ENCODE measurements at regions not wholly inside any gene's neighbourhood (a gene's known extent, or its start where the extent isn't known, plus 50 kb on each side); places are given as distances from the start of the nearest gene placed in this dataset.
A peak's percentile ranks its signal among the peaks of the same experiment; 100 is the strongest.

DNA sequence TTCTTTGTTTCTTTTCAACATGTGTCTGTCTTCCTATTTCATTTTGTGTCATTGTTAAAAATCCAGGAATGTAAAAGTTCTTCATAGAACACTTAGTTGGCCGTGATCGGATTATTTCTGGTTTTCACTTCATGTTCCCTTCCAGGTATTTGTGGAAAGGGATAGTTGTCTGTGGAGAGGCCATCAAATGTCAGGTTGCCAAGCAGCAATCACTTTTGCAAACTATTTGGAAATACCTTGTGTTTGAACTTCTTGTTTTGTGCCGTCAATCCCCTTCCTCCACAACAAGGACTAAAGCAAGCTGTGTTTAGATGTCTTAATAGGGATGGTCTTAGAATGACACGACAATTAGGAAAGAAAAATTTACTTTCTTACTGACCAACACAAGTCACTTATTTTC is 116.9 kb upstream of the MPDZ start:
- Histone ChIP-seq H3K4me3 (no peak overlapping the region), H3K9me3 (ENCODE audit: control insufficient read depth in 4 of 4, insufficient read depth in 3 of 4, low read length in 3 of 4) (no peaks in the 10 kb centered on the region), H3K4me1 (ENCODE audit: control insufficient read depth in 5 of 5, insufficient read depth in 5 of 5, low read length in 5 of 5) (no peaks in the 10 kb centered on the region), H3K36me3 (ENCODE audit: control insufficient read depth in 4 of 4, insufficient read depth in 4 of 4, low read length in 4 of 4) (no peaks in the 10 kb centered on the region), H3K27me3 (ENCODE audit: control insufficient read depth in 3 of 3, insufficient read depth in 3 of 3, low read length in 2 of 3) (no peaks in the 10 kb centered on the region), H3K9ac (ENCODE audit: insufficient read depth in 1 of 2, low read length in 2 of 2) (no peak overlapping the region), H3K27ac (ENCODE audit: low read depth in 1 of 2, low read length in 1 of 2) (no peak overlapping the region)
- 81 to 82% methylated on average over 4 of the region's 4 CpGs for WGBS, 2 donors
- ATAC-seq (ENCODE audit: insufficient read depth, low FRiP score), result no peak
- DNase-seq, result no peak
- TF ChIP-seq, protein P1, sequence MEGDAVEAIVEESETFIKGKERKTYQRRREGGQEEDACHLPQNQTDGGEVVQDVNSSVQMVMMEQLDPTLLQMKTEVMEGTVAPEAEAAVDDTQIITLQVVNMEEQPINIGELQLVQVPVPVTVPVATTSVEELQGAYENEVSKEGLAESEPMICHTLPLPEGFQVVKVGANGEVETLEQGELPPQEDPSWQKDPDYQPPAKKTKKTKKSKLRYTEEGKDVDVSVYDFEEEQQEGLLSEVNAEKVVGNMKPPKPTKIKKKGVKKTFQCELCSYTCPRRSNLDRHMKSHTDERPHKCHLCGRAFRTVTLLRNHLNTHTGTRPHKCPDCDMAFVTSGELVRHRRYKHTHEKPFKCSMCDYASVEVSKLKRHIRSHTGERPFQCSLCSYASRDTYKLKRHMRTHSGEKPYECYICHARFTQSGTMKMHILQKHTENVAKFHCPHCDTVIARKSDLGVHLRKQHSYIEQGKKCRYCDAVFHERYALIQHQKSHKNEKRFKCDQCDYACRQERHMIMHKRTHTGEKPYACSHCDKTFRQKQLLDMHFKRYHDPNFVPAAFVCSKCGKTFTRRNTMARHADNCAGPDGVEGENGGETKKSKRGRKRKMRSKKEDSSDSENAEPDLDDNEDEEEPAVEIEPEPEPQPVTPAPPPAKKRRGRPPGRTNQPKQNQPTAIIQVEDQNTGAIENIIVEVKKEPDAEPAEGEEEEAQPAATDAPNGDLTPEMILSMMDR (IDR thresholded peaks at IDR 0.05; ENCODE audit: control extremely low read depth, extremely low read depth), result no peak

DNA sequence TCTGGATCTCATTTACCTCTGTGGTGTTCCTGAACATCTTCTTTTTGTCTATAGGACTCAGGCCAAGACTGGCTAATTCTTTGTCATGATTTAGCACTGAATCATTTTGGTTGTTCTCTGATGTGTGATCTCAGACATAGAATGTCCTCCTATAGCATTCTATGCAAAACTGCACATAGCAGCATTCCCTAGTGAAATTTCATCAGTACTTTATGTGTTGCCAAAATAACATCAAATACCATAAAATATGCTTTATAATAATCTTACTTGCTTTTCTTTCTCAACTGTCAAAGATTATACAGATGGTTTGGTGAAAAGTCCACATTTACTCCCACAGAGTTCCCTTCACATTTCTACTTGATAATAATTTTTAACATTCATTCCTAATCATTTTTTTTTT is 115.7 kb upstream of the MPDZ start:
- Histone ChIP-seq H3K36me3 (ENCODE audit: control insufficient read depth in 4 of 4, insufficient read depth in 4 of 4, low read length in 4 of 4) (no peaks in the 10 kb centered on the region), H3K4me3 (no peak overlapping the region), H3K9me3 (ENCODE audit: control insufficient read depth in 4 of 4, insufficient read depth in 3 of 4, low read length in 3 of 4) (no peaks in the 10 kb centered on the region), H3K27ac (ENCODE audit: low read depth in 1 of 2, low read length in 1 of 2) (no peak overlapping the region), H3K9ac (ENCODE audit: insufficient read depth in 1 of 2, low read length in 2 of 2) (no peak overlapping the region), H3K27me3 (ENCODE audit: control insufficient read depth in 3 of 3, insufficient read depth in 3 of 3, low read length in 2 of 3) (no peaks in the 10 kb centered on the region), H3K4me1 (ENCODE audit: control insufficient read depth in 5 of 5, insufficient read depth in 5 of 5, low read length in 5 of 5) (no peaks in the 10 kb centered on the region)
- DNase-seq, result no peak
- TF ChIP-seq, protein P1 (IDR thresholded peaks at IDR 0.05; ENCODE audit: control extremely low read depth, extremely low read depth), result no peak
- ATAC-seq (ENCODE audit: insufficient read depth, low FRiP score), result no peak

DNA sequence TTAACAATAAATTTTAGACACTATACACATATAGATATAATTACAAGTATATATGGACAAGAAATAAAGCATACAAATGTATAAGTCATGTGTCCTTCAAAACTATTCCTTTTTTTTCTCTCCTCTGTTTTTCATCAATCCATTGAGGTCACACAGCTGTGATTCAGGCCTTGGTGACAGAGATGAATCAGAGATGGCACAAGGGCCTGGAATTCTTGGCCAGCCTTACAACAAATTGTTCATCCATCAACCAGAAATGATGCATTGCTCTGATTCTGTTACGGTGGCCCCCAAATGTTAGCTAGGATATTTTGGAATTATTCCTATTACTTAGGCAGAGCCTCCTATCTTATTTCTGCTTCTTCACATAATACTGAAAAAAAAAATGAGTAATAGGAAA is 108.7 kb upstream of the MPDZ start:
- H3K36me3 ChIP-seq (ENCODE audit: control insufficient read depth in 4 of 4, insufficient read depth in 4 of 4, low read length in 4 of 4), result no peaks in the 10 kb centered on the region
- peaks cover 0 to 4% (median 1%) of the 10 kb centered on the region in 4 donors for H3K9me3 ChIP-seq (ENCODE audit: control insufficient read depth in 4 of 4, insufficient read depth in 3 of 4, low read length in 3 of 4)
- no peak overlapping the region for H3K27ac ChIP-seq (ENCODE audit: low read depth in 1 of 2, low read length in 1 of 2)
- no peak overlapping the region for H3K4me3 ChIP-seq
- no peaks in the 10 kb centered on the region for H3K27me3 ChIP-seq (ENCODE audit: control insufficient read depth in 3 of 3, insufficient read depth in 3 of 3, low read length in 2 of 3)
- TF ChIP-seq, protein P1 (IDR thresholded peaks at IDR 0.05; ENCODE audit: control extremely low read depth, extremely low read depth), result no peak
- ATAC-seq (ENCODE audit: insufficient read depth, low FRiP score) (no peak), DNase-seq (no peak)
- H3K9ac ChIP-seq (ENCODE audit: insufficient read depth in 1 of 2, low read length in 2 of 2), result no peak overlapping the region
- H3K4me1 ChIP-seq (ENCODE audit: control insufficient read depth in 5 of 5, insufficient read depth in 5 of 5, low read length in 5 of 5), result no peaks in the 10 kb centered on the region
- WGBS, 2 donors, result 59 to 74% methylated on average over 1 of the region's 1 CpG

DNA sequence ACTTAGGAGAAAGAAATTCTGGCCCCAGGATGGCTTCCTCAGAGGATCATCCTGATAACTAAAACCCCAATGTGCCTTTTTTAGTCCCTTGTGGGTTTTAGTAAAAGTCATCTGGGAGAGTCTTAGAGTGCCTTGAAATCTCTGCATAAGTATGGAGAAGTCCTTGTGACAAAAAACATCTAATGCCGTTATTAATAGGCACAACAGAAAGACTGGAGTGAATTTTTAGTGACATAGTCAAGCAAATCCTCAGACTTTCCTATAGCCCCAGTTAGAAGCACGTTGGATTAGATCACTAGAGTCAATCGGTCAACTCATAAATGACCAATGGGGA is 108.2 kb upstream of the MPDZ start:
- WGBS, 2 donors, result 76 to 77% methylated on average over 3 of the region's 3 CpGs
- Histone ChIP-seq H3K36me3 (ENCODE audit: control insufficient read depth in 4 of 4, insufficient read depth in 4 of 4, low read length in 4 of 4) (no peaks in the 10 kb centered on the region), H3K27me3 (ENCODE audit: control insufficient read depth in 3 of 3, insufficient read depth in 3 of 3, low read length in 2 of 3) (no peaks in the 10 kb centered on the region), H3K27ac (ENCODE audit: low read depth in 1 of 2, low read length in 1 of 2) (peak overlapping the region in 1 of 2 donors; percentile 48), H3K4me3 (no peak overlapping the region), H3K9ac (ENCODE audit: insufficient read depth in 1 of 2, low read length in 2 of 2) (no peak overlapping the region), H3K9me3 (ENCODE audit: control insufficient read depth in 4 of 4, insufficient read depth in 3 of 4, low read length in 3 of 4) (peaks cover 0 to 4% (median 1%) of the 10 kb centered on the region in 4 donors), H3K4me1 (ENCODE audit: control insufficient read depth in 5 of 5, insufficient read depth in 5 of 5, low read length in 5 of 5) (no peaks in the 10 kb centered on the region)
- TF ChIP-seq, protein P1 (IDR thresholded peaks at IDR 0.05; ENCODE audit: control extremely low read depth, extremely low read depth), result no peak
- ATAC-seq (ENCODE audit: insufficient read depth, low FRiP score) (no peak), DNase-seq (no peak)
